Keratinocyte (primary cell): ENCODE measurements at regions not wholly inside any gene's neighbourhood (a gene's known extent, or its start where the extent isn't known, plus 50 kb on each side); places are given as distances from the start of the nearest gene placed in this dataset.

Experiments used
- DNase-seq: peaks from one replicate; pipeline ENCODE4 v3.0.0-alpha.2; 2011; ENCODE audit warnings: low read depth, missing footprints, low spot score
- FAIRE-seq: peaks from 2 replicates; lab custom pipeline; 2011; peaks lifted over from hg19 to GRCh38; lab: Jason Lieb, UNC
- H2AFZ ChIP-seq: 2 replicates; pipeline ENCODE4 v1.6.0; 2012; ENCODE audit warnings: low read length, control low read depth, inconsistent platforms; ENCODE audit not compliant: control insufficient read depth
- H3K27ac ChIP-seq: 2 replicates; pipeline ENCODE4 v1.5.1; 2011; ENCODE audit warnings: low read length; ENCODE audit not compliant: control insufficient read depth, insufficient read depth
- H3K27me3 ChIP-seq: 3 replicates; pipeline ENCODE4 v1.6.0; 2011; ENCODE audit warnings: low read length; ENCODE audit not compliant: control insufficient read depth, insufficient read depth; ENCODE audit errors: extremely low read depth
- H3K36me3 ChIP-seq, 2 experiments: 2 replicates in 1 of 2; 3 replicates in 1 of 2; pipeline ENCODE4 v1.5.1; 2011; ENCODE audit warnings: low read length in 2 of 2, mild to moderate bottlenecking in 1 of 2; ENCODE audit not compliant: control insufficient read depth in 2 of 2, insufficient read depth in 2 of 2; ENCODE audit errors: extremely low read depth in 1 of 2
- H3K4me1 ChIP-seq: 3 replicates; pipeline ENCODE4 v1.5.1; 2011; ENCODE audit warnings: low read length; ENCODE audit not compliant: control insufficient read depth, insufficient read depth; ENCODE audit errors: extremely low read depth
- H3K4me2 ChIP-seq: 3 replicates; pipeline ENCODE4 v1.6.0; 2011; ENCODE audit warnings: low read depth, low read length; ENCODE audit not compliant: control insufficient read depth, insufficient read depth; ENCODE audit errors: extremely low read depth
- H3K4me3 ChIP-seq, 3 experiments: fragments of 200-600 bp in 1 of 3; sonication (generic) in 1 of 3; 2 replicates in 2 of 3; 3 replicates in 1 of 3; pipeline ENCODE4 v1.5.1; 2011 to 2016; ENCODE audit warnings: low read length in 3 of 3, mild to moderate bottlenecking in 3 of 3, control low read depth in 2 of 3, inconsistent platforms in 1 of 3, low read depth in 1 of 3, mixed read lengths in 1 of 3, mixed run types in 1 of 3, moderate library complexity in 1 of 3; ENCODE audit not compliant: control insufficient read depth in 2 of 3, insufficient read depth in 2 of 3; ENCODE audit errors: extremely low read depth in 1 of 3
- H3K79me2 ChIP-seq: 2 replicates; pipeline ENCODE4 v1.6.0; 2012; ENCODE audit warnings: low read length; ENCODE audit not compliant: control insufficient read depth, insufficient read depth
- H3K9ac ChIP-seq: 3 replicates; pipeline ENCODE4 v1.6.0; 2011; ENCODE audit warnings: low read length; ENCODE audit not compliant: control insufficient read depth, insufficient read depth; ENCODE audit errors: extremely low read depth
- H3K9me1 ChIP-seq: 3 replicates; pipeline ENCODE4 v1.6.0; 2011; ENCODE audit warnings: low read length; ENCODE audit not compliant: control insufficient read depth, insufficient read depth; ENCODE audit errors: extremely low read depth
- H3K9me3 ChIP-seq: 2 replicates; pipeline ENCODE4 v1.5.1; 2012; ENCODE audit warnings: low read depth, low read length; ENCODE audit not compliant: control insufficient read depth
- H4K20me1 ChIP-seq: 3 replicates; pipeline ENCODE4 v1.6.0; 2011; ENCODE audit warnings: low read length; ENCODE audit not compliant: control insufficient read depth, insufficient read depth; ENCODE audit errors: extremely low read depth
- CTCF ChIP-seq, 3 experiments: IDR thresholded peaks in 1 of 3; conservative IDR thresholded peaks in 1 of 3; optimal IDR thresholded peaks in 1 of 3; 2 replicates in 2 of 3; 3 replicates in 1 of 3; pipeline versions ENCODE3 to v1.5.1; 2011; ENCODE audit warnings: low read length in 3 of 3, mild to moderate bottlenecking in 3 of 3, moderate library complexity in 2 of 3, control low read depth in 1 of 3, inconsistent platforms in 1 of 3; ENCODE audit not compliant: insufficient read depth in 2 of 3; ENCODE audit errors: extremely low read depth in 1 of 3
- EZH2 ChIP-seq: IDR thresholded peaks from one replicate; pipeline ENCODE4 v1.6.1; 2012; ENCODE audit warnings: inconsistent platforms, mild to moderate bottlenecking, low read length, moderate library complexity
- dilution Hi-C: fragments of 300-500 bp; cut with MboI; formaldehyde crosslinking; loops from one replicate; pipeline ENCODE4 v1.7.0; 2020; ENCODE audit warnings: low sequenced_read_pairs; ENCODE audit not compliant: extremely low pct_ligation_motif_present

- H3K27me3 ChIP-seq: no peaks in the 10 kb centered on the region
- no peaks in the 10 kb centered on the region for H3K4me1 ChIP-seq
- FAIRE-seq: no peak
- H3K27ac ChIP-seq: no peak overlapping the region
- H3K79me2 ChIP-seq: no peaks in the 10 kb centered on the region
- H3K4me2 ChIP-seq: no peak overlapping the region
- H3K9me3 ChIP-seq: no peaks in the 10 kb centered on the region
- TF ChIP-seq EZH2: no peak
- TF ChIP-seq CTCF (optimal IDR thresholded peaks at IDR 0.05 in 1 of 3, IDR thresholded peaks at IDR 0.05 in 1 of 3, conservative IDR thresholded peaks at IDR 0.05 in 1 of 3; ENCODE audit: extremely low read depth in 1 of 3, insufficient read depth in 2 of 3, low read length in 3 of 3): no peak
- no peak overlapping the region for H2AFZ ChIP-seq
- no peaks in the 10 kb centered on the region for H3K9me1 ChIP-seq
- no peaks in the 10 kb centered on the region for H3K36me3 ChIP-seq
- dilution Hi-C loops: no loop called here
- H4K20me1 ChIP-seq: no peaks in the 10 kb centered on the region
- no peak overlapping the region for H3K9ac ChIP-seq
- no peak for DNase-seq
- no peak overlapping the region for H3K4me3 ChIP-seq
Measured at GRCh38 chr3:65042675-65043074, 354.9 kb upstream of the ADAMTS9 start.

- dilution Hi-C loops: no loop called here
- Histone ChIP-seq H3K27ac (no peak overlapping the region), H2AFZ (no peak overlapping the region), H4K20me1 (no peaks in the 10 kb centered on the region), H3K4me1 (no peaks in the 10 kb centered on the region), H3K9ac (no peak overlapping the region), H3K36me3 (no peaks in the 10 kb centered on the region), H3K4me2 (no peak overlapping the region), H3K4me3 (no peak overlapping the region), H3K9me3 (no peaks in the 10 kb centered on the region), H3K79me2 (no peaks in the 10 kb centered on the region), H3K27me3 (no peaks in the 10 kb centered on the region), H3K9me1 (no peaks in the 10 kb centered on the region)
- FAIRE-seq: no peak
- DNase-seq: no peak
- TF ChIP-seq CTCF (optimal IDR thresholded peaks at IDR 0.05 in 1 of 3, IDR thresholded peaks at IDR 0.05 in 1 of 3, conservative IDR thresholded peaks at IDR 0.05 in 1 of 3; ENCODE audit: extremely low read depth in 1 of 3, insufficient read depth in 2 of 3, low read length in 3 of 3) (no peak), EZH2 (no peak)
Measured at GRCh38 chr3:65039754-65040210, 352.0 kb upstream of the ADAMTS9 start.
